Endothelial cell of umbilical vein (primary cell): ENCODE measurements at regions not wholly inside any gene's neighbourhood (a gene's known extent, or its start where the extent isn't known, plus 50 kb on each side); places are given as distances from the start of the nearest gene placed in this dataset.

ENCODE experiments used
- CTCF ChIP-seq, 2 donors: IDR thresholded peaks; 1 replicate in 1 of 2; 2 replicates in 1 of 2; pipeline ENCODE4 v1.5.1; 2011; ENCODE audit warnings: low read length in 2 of 2, mild to moderate bottlenecking in 2 of 2, moderate library complexity in 2 of 2, control low read depth in 1 of 2, inconsistent platforms in 1 of 2, low read depth in 1 of 2; ENCODE audit not compliant: insufficient read depth in 1 of 2; ENCODE audit errors: extremely low read depth in 1 of 2
- EZH2 ChIP-seq: IDR thresholded peaks from 2 replicates; pipeline ENCODE4 v1.6.1; 2012; ENCODE audit warnings: borderline replicate concordance, low read depth, mild to moderate bottlenecking, moderate library complexity, low read length, inconsistent platforms; ENCODE audit not compliant: severe bottlenecking
- POLR2A ChIP-seq: IDR thresholded peaks from 2 replicates; pipeline ENCODE4 v1.6.1; 2012; ENCODE audit warnings: low read depth, mild to moderate bottlenecking, control low read depth, low read length

GRCh38 chr1:87778896-87779295, 450.2 kb downstream of the LMO4 start:
- no peak for TF ChIP-seq EZH2
- TF ChIP-seq POLR2A = no peak
- no peak for TF ChIP-seq CTCF (IDR thresholded peaks at IDR 0.05; ENCODE audit: extremely low read depth in 1 of 2, insufficient read depth in 1 of 2, low read depth in 1 of 2, low read length in 2 of 2)
